GM12878 (cell line): ENCODE measurements at regions not wholly inside any gene's neighbourhood (a gene's known extent, or its start where the extent isn't known, plus 50 kb on each side); places are given as distances from the start of the nearest gene placed in this dataset.

ENCODE experiments used
- ATAC-seq: fragments of 200-7000 bp; cut with Tn5 transposase; 3 replicates; pipeline ENCODE4 v1.9.1; 2020; ENCODE audit warnings: mild to moderate bottlenecking, moderate library complexity
- BruUV-seq: library from RNA; stranded (reverse); fragments of 400-500 nt; replicated peaks from 2 replicates; lab custom pipeline; 2021; lab: Mats Ljungman, UMichigan
- CTCF ChIA-PET: fragments of 300-600 bp; sonication (Branson Sonifier 250); formaldehyde crosslinking; extraction: SDS; loops from one replicate; lab custom pipeline; 2021; ENCODE audit warnings: inconsistent platforms; lab: Yijun Ruan, JAX
- POLR2A ChIA-PET: fragments of 350-600 bp; formaldehyde crosslinking; extraction: SDS; loops from one replicate; lab custom pipeline; 2021; ENCODE audit warnings: inconsistent platforms; lab: Charles Lee
- RAD21 ChIA-PET: fragments of 300-600 bp; sonication (Branson Sonifier 250); formaldehyde crosslinking; loops from one replicate; lab custom pipeline; 2023; ENCODE audit warnings: antibody characterized with exemption; ENCODE audit not compliant: unreplicated experiment; lab: Charles Lee
- SMC1A ChIA-PET: fragments of 300-600 bp; sonication (Branson Sonifier 250); formaldehyde crosslinking; loops from one replicate; lab custom pipeline; 2023; ENCODE audit not compliant: unreplicated experiment, uncharacterized antibody; lab: Charles Lee
- DNase-seq: peaks from one replicate; pipeline ENCODE4 v3.0.0-alpha.2; 2011; ENCODE audit warnings: low read depth, low spot score
- FAIRE-seq: peaks from 3 replicates; lab custom pipeline; 2011; peaks lifted over from hg19 to GRCh38; lab: Jason Lieb, UNC
- H2AFZ ChIP-seq: 2 replicates; pipeline ENCODE4 v1.6.0; 2011; ENCODE audit warnings: low read depth, low read length, control low read depth; ENCODE audit not compliant: control insufficient read depth
- H3K27ac ChIP-seq: 2 replicates; pipeline ENCODE4 v1.5.1; 2011; ENCODE audit warnings: control low read depth; ENCODE audit not compliant: control insufficient read depth, insufficient read depth
- H3K27me3 ChIP-seq, 2 experiments: replicated peaks in 1 of 2; 2 replicates each; pipeline versions ENCODE4 v1.6.0 to v1.6.1; 2011; ENCODE audit warnings: low read length in 1 of 2; ENCODE audit not compliant: control insufficient read depth in 2 of 2, insufficient read depth in 2 of 2
- H3K36me3 ChIP-seq, 2 experiments: 2 replicates each; pipeline ENCODE4 v1.5.1; 2011; ENCODE audit warnings: low read length in 1 of 2; ENCODE audit not compliant: control insufficient read depth in 2 of 2, insufficient read depth in 2 of 2
- H3K4me1 ChIP-seq: 2 replicates; pipeline ENCODE4 v1.6.1; 2011; ENCODE audit warnings: mild to moderate bottlenecking, low read length, moderate library complexity, mixed read lengths; ENCODE audit not compliant: control insufficient read depth, insufficient read depth
- H3K4me2 ChIP-seq: 2 replicates; pipeline ENCODE4 v1.6.0; 2011; ENCODE audit warnings: control low read depth; ENCODE audit not compliant: control insufficient read depth, insufficient read depth
- H3K4me3 ChIP-seq: fragments of 200-600 bp; sonication (generic); 2 replicates; pipeline ENCODE4 v1.5.1; 2016
- H3K79me2 ChIP-seq: 2 replicates; pipeline ENCODE4 v1.6.0; 2011; ENCODE audit warnings: low read length; ENCODE audit not compliant: control insufficient read depth, insufficient read depth
- H3K9ac ChIP-seq: 2 replicates; pipeline ENCODE4 v1.8.0; 2011; ENCODE audit warnings: low read length, control low read depth, mixed read lengths; ENCODE audit not compliant: control insufficient read depth, insufficient read depth
- H3K9me3 ChIP-seq: replicated peaks from 3 replicates; pipeline ENCODE4 v1.5.1; 2011; ENCODE audit warnings: mild to moderate bottlenecking, low read length; ENCODE audit not compliant: control insufficient read depth, insufficient read depth
- H4K20me1 ChIP-seq: 2 replicates; pipeline ENCODE4 v1.6.0; 2011; ENCODE audit not compliant: control insufficient read depth, insufficient read depth
- BACH1 ChIP-seq: fragments of 450-650 bp; IDR thresholded peaks from 2 replicates; pipeline ENCODE4 v1.6.1; 2017; ENCODE audit warnings: mild to moderate bottlenecking, borderline replicate concordance
- CHD4 ChIP-seq: fragments of 200-600 bp; sonication (generic); IDR thresholded peaks from 2 replicates; pipeline ENCODE4 v1.6.1; 2016; ENCODE audit warnings: mild to moderate bottlenecking
- CREB1 ChIP-seq: IDR thresholded peaks from 2 replicates; pipeline ENCODE4 v1.6.1; 2012; ENCODE audit warnings: low read depth, mild to moderate bottlenecking, inconsistent platforms
- E2F4 ChIP-seq: IDR thresholded peaks from 2 replicates; pipeline ENCODE4 v1.6.1; 2012; ENCODE audit warnings: low read depth, low read length, improper control_type of control experiment
- EP300 ChIP-seq, 2 experiments: fragments of 150-350 bp in 1 of 2; IDR thresholded peaks; 2 replicates each; pipeline ENCODE4 v1.6.1; 2011 to 2012; ENCODE audit warnings: low read depth in 2 of 2, low read length in 2 of 2, borderline replicate concordance in 1 of 2, improper control_type of control experiment in 1 of 2, inconsistent platforms in 1 of 2; ENCODE audit not compliant: control insufficient read depth in 1 of 2
- GATAD2B ChIP-seq: fragments of 450-650 bp; conservative IDR thresholded peaks from 2 replicates; pipeline ENCODE4 v1.6.1; 2017; ENCODE audit warnings: low read depth, mild to moderate bottlenecking, moderate library complexity
- HCFC1 ChIP-seq: fragments of 150-350 bp; IDR thresholded peaks from 2 replicates; pipeline ENCODE4 v1.6.1; 2014; ENCODE audit warnings: low read length
- HDAC6 ChIP-seq: fragments of 200-600 bp; sonication (generic); IDR thresholded peaks from one replicate; pipeline ENCODE4 v1.8.0; 2017; ENCODE audit warnings: antibody characterized with exemption; ENCODE audit not compliant: unreplicated experiment
- KDM1A ChIP-seq: fragments of 200-600 bp; sonication (generic); IDR thresholded peaks from 2 replicates; pipeline ENCODE4 v1.6.1; 2016; ENCODE audit warnings: borderline replicate concordance
- MEF2B ChIP-seq: fragments of 450-650 bp; IDR thresholded peaks from 2 replicates; pipeline ENCODE4 v1.6.1; 2018; ENCODE audit warnings: mild to moderate bottlenecking, moderate library complexity; ENCODE audit not compliant: partially characterized antibody, poor library complexity, severe bottlenecking
- MLLT1 ChIP-seq: fragments of 450-650 bp; IDR thresholded peaks from 2 replicates; pipeline ENCODE4 v1.6.1; 2016; ENCODE audit warnings: mild to moderate bottlenecking
- NFYA ChIP-seq: IDR thresholded peaks from 2 replicates; pipeline ENCODE4 v1.6.1; 2011; ENCODE audit warnings: low read depth, mild to moderate bottlenecking, low read length, improper control_type of control experiment, borderline replicate concordance
- NR2C1 ChIP-seq: fragments of 450-650 bp; IDR thresholded peaks from 2 replicates; pipeline ENCODE4 v1.6.1; 2017; ENCODE audit warnings: antibody characterized with exemption, mild to moderate bottlenecking, moderate library complexity
- PKNOX1 ChIP-seq: fragments of 450-650 bp; IDR thresholded peaks from 2 replicates; pipeline ENCODE4 v1.6.1; 2016; ENCODE audit warnings: mild to moderate bottlenecking
- POLR2AphosphoS5 ChIP-seq: IDR thresholded peaks from 2 replicates; pipeline ENCODE4 v1.6.1; 2011; ENCODE audit warnings: mild to moderate bottlenecking, low read length, inconsistent platforms
- ZNF207 ChIP-seq: fragments of 450-650 bp; IDR thresholded peaks from 2 replicates; pipeline ENCODE4 v1.6.1; 2014; ENCODE audit warnings: antibody characterized with exemption, mild to moderate bottlenecking, borderline replicate concordance
- ZZZ3 ChIP-seq: IDR thresholded peaks from 2 replicates; pipeline ENCODE4 v1.6.1; 2011; ENCODE audit warnings: low read depth; ENCODE audit not compliant: control insufficient read depth, insufficient read length
- WGBS: methylation state at CpG from one replicate; pipeline ENCODE4 v1.1.6; 2016; ENCODE audit warnings: low lambda C conversion rate; ENCODE audit not compliant: insufficient replicate concordance, insufficient coverage; ENCODE audit errors: missing lambda C conversion rate; 5-methylcytosine and 5-hydroxymethylcytosine counted together
- in situ Hi-C: fragments of 300-500 bp; cut with MboI; formaldehyde crosslinking; loops from 9 replicates; pipeline ENCODE4 v1.14.3; 2018; ENCODE audit warnings: mixed read lengths
- intact Hi-C: fragments of 100-400 bp; cut with micrococcal nuclease; formaldehyde crosslinking; loops from one replicate; pipeline ENCODE4 v1.14.2; 2022; ENCODE audit not compliant: unreplicated experiment

- Histone ChIP-seq H3K9ac (no peak overlapping the region), H3K4me1 (no peaks in the 10 kb centered on the region), H3K36me3 (no peaks in the 10 kb centered on the region), H4K20me1 (no peaks in the 10 kb centered on the region), H3K27me3 (no peaks in the 10 kb centered on the region), H3K9me3 (no peaks in the 10 kb centered on the region; the same call in 1 of the 3 replicates), H3K4me3 (no peak overlapping the region), H3K4me2 (no peak overlapping the region), H3K79me2 (no peaks in the 10 kb centered on the region), H3K27ac (no peak overlapping the region), H2AFZ (no peak overlapping the region)
- RAD21 ChIA-PET, result no interaction called here
- in situ Hi-C loops (no loop called here), intact Hi-C loops (no loop called here)
- no peak for TF ChIP-seq HDAC6
- no peak for TF ChIP-seq CHD4
- TF ChIP-seq ZNF207, result no peak
- TF ChIP-seq MLLT1, result no peak
- no peak for TF ChIP-seq POLR2AphosphoS5
- TF ChIP-seq NFYA, result no peak
- ATAC-seq (no peak), DNase-seq (no peak), FAIRE-seq (no peak)
- SMC1A ChIA-PET, result no interaction called here
- BruUV-seq, result no TSS peak
- WGBS, result 12% methylated on average over 10 of the region's 10 CpGs
- CTCF ChIA-PET, result no interaction called here
- POLR2A ChIA-PET, result no interaction called here
Measured at GRCh38 chr22:47335460-47335859, 573.0 kb downstream of the TBC1D22A start.

- Histone ChIP-seq H3K4me1 (no peaks in the 10 kb centered on the region), H2AFZ (no peak overlapping the region), H3K9ac (no peak overlapping the region), H3K4me3 (no peak overlapping the region), H3K36me3 (no peaks in the 10 kb centered on the region), H4K20me1 (no peaks in the 10 kb centered on the region), H3K27ac (no peak overlapping the region), H3K4me2 (no peak overlapping the region), H3K27me3 (no peaks in the 10 kb centered on the region), H3K79me2 (no peaks in the 10 kb centered on the region), H3K9me3 (no peaks in the 10 kb centered on the region; the same call in 1 of the 3 replicates)
- RAD21 ChIA-PET, result no interaction called here
- POLR2A ChIA-PET, result no interaction called here
- in situ Hi-C loops, result no loop called here
- FAIRE-seq (no peak), DNase-seq (no peak), ATAC-seq (no peak)
- SMC1A ChIA-PET, result no interaction called here
- intact Hi-C loops, result no loop called here
- 27% methylated on average over 7 of the region's 7 CpGs for WGBS
- no TSS peak for BruUV-seq
- CTCF ChIA-PET, result no interaction called here
- TF ChIP-seq EP300 (IDR thresholded peaks at IDR 0.05; ENCODE audit: borderline replicate concordance in 1 of 2, control insufficient read depth in 1 of 2, low read depth in 2 of 2, low read length in 2 of 2) (no peak), HCFC1 (no peak), CREB1 (no peak), PKNOX1 (no peak), NR2C1 (no peak), MEF2B (no peak), BACH1 (no peak), E2F4 (no peak), KDM1A (no peak), GATAD2B (no peak), ZZZ3 (no peak)
Measured at GRCh38 chr22:47334601-47335000, 572.2 kb downstream of the TBC1D22A start.
